MCF 10A (cell line): ENCODE measurements at regions not wholly inside any gene's neighbourhood (a gene's known extent, or its start where the extent isn't known, plus 50 kb on each side); places are given as distances from the start of the nearest gene placed in this dataset.

ENCODE experiments used
- BruUV-seq: library from RNA; stranded (reverse); fragments of 400-500 nt; replicated peaks from 2 replicates; lab custom pipeline; 2021; lab: Mats Ljungman, UMichigan
- CTCF ChIA-PET: fragments of 300-600 bp; sonication (Branson Sonifier 250); formaldehyde crosslinking; extraction: SDS; loops from one replicate; lab custom pipeline; 2021; ENCODE audit warnings: antibody characterized with exemption, inconsistent platforms; lab: Yijun Ruan, JAX
- POLR2A ChIA-PET: fragments of 300-600, 350-650 bp; sonication (Branson Sonifier 250); formaldehyde crosslinking; extraction: SDS; loops from one replicate; lab custom pipeline; 2020; ENCODE audit warnings: antibody characterized with exemption, inconsistent platforms; lab: Yijun Ruan, JAX
- DNase-seq: peaks from one replicate; pipeline ENCODE4 v3.0.0-alpha.2; 2018; ENCODE audit not compliant: unreplicated experiment
- H3K27ac Mint-ChIP-seq: one replicate; pipeline ENCODE4 v1.8.0; 2022; ENCODE audit warnings: mild to moderate bottlenecking, low read depth, mixed read lengths; ENCODE audit not compliant: unreplicated experiment
- H3K27me3 Mint-ChIP-seq: one replicate; pipeline ENCODE4 v1.8.0; 2022; ENCODE audit warnings: mixed read lengths; ENCODE audit not compliant: insufficient read depth, unreplicated experiment
- H3K36me3 Mint-ChIP-seq: one replicate; pipeline ENCODE4 v1.8.0; 2022; ENCODE audit warnings: mild to moderate bottlenecking, moderate library complexity, mixed read lengths; ENCODE audit not compliant: insufficient read depth, unreplicated experiment
- H3K4me1 Mint-ChIP-seq: one replicate; pipeline ENCODE4 v1.8.0; 2022; ENCODE audit warnings: mixed read lengths; ENCODE audit not compliant: insufficient read depth, unreplicated experiment
- H3K4me3 Mint-ChIP-seq: one replicate; pipeline ENCODE4 v1.8.0; 2022; ENCODE audit warnings: mild to moderate bottlenecking, moderate library complexity, mixed read lengths; ENCODE audit not compliant: unreplicated experiment
- H3K9me3 Mint-ChIP-seq: one replicate; pipeline ENCODE4 v1.8.0; 2022; ENCODE audit warnings: mixed read lengths; ENCODE audit not compliant: unreplicated experiment
- CTCF ChIP-seq: fragments of 200-600 bp; IDR thresholded peaks from one replicate; pipeline ENCODE4 v1.8.0; 2022; ENCODE audit warnings: antibody characterized with exemption, mild to moderate bottlenecking; ENCODE audit not compliant: unreplicated experiment
- intact Hi-C: fragments of 100-400 bp; cut with micrococcal nuclease; formaldehyde crosslinking; loops from 2 replicates; pipeline ENCODE4 v1.14.1; 2022

- intact Hi-C loops = no loop called here
- Mint-ChIP-seq H3K4me3 (no peak overlapping the region), H3K4me1 (peaks cover 18% of the 10 kb centered on the region), H3K27me3 (no peaks in the 10 kb centered on the region), H3K9me3 (peaks cover 8% of the 10 kb centered on the region), H3K36me3 (no peaks in the 10 kb centered on the region), H3K27ac (peak overlapping the region; percentile 68)
- no TSS peak for BruUV-seq
- no peak for TF ChIP-seq CTCF
- ChIA-PET POLR2A (interaction anchor here (1.4 kb wide), 1 partner anchor 30 kb away, joined by 3 read pairs; no protein-coding TSS in a partner anchor), CTCF (interaction anchor here (0.8 to 1.1 kb wide), 2 partner anchors 10 to 13 kb away, joined by 3 read pairs; no protein-coding TSS in a partner anchor)
- no peak for DNase-seq
Measured at GRCh38 chr3:88369767-88370166, 220.0 kb downstream of the C3orf38 start.

GRCh38 chr3:88385090-88385489 lies 235.3 kb downstream of the C3orf38 start:
- peak overlapping the region; percentile 21 for H3K27ac Mint-ChIP-seq
- H3K36me3 Mint-ChIP-seq = no peaks in the 10 kb centered on the region
- ChIA-PET CTCF (no interaction called here), POLR2A (interaction anchor here (0.7 to 1.4 kb wide), 3 partner anchors 44 to 1180 kb away, joined by 3 to 6 read pairs (median 5); no protein-coding TSS in a partner anchor)
- no TSS peak for BruUV-seq
- TF ChIP-seq CTCF = no peak
- H3K27me3 Mint-ChIP-seq = no peaks in the 10 kb centered on the region
- intact Hi-C loops = no loop called here
- H3K4me3 Mint-ChIP-seq = no peak overlapping the region
- H3K9me3 Mint-ChIP-seq = peaks cover 12% of the 10 kb centered on the region
- peak; percentile 14 for DNase-seq
- peaks cover 11% of the 10 kb centered on the region for H3K4me1 Mint-ChIP-seq

GRCh38 chr3:88398581-88398980 lies 248.8 kb downstream of the C3orf38 start:
- H3K4me1 Mint-ChIP-seq = no peaks in the 10 kb centered on the region
- ChIA-PET CTCF (no interaction called here), POLR2A (interaction anchor here (0.7 kb wide), 1 partner anchor 112 kb away, joined by 3 read pairs; no protein-coding TSS in a partner anchor)
- no peak for TF ChIP-seq CTCF
- no peaks in the 10 kb centered on the region for H3K27me3 Mint-ChIP-seq
- no peak overlapping the region for H3K4me3 Mint-ChIP-seq
- DNase-seq = no peak
- no TSS peak for BruUV-seq
- H3K9me3 Mint-ChIP-seq = no peaks in the 10 kb centered on the region
- intact Hi-C loops = no loop called here
- H3K36me3 Mint-ChIP-seq = no peaks in the 10 kb centered on the region
- no peak overlapping the region for H3K27ac Mint-ChIP-seq

GRCh38 chr3:88403319-88403718 lies 253.6 kb downstream of the C3orf38 start:
- Mint-ChIP-seq H3K36me3 (no peaks in the 10 kb centered on the region), H3K4me1 (no peaks in the 10 kb centered on the region), H3K27me3 (no peaks in the 10 kb centered on the region), H3K4me3 (no peak overlapping the region), H3K9me3 (no peaks in the 10 kb centered on the region), H3K27ac (no peak overlapping the region)
- POLR2A ChIA-PET = no interaction called here
- no peak for DNase-seq
- intact Hi-C loops = no loop called here
- TF ChIP-seq CTCF = no peak
- CTCF ChIA-PET = no interaction called here
- no TSS peak for BruUV-seq
